GM23338 (cell line): ENCODE measurements at regions not wholly inside any gene's neighbourhood (a gene's known extent, or its start where the extent isn't known, plus 50 kb on each side); places are given as distances from the start of the nearest gene placed in this dataset.

Source experiments
- ATAC-seq: fragments of 200-7000 bp; cut with Tn5 transposase; 3 replicates; pipeline ENCODE4 v1.9.1; 2020
- DNase-seq: peaks from one replicate; pipeline ENCODE4 v3.0.0-alpha.2; 2015; ENCODE audit warnings: low spot score
- H2AFZ ChIP-seq: fragments of 200-600 bp; sonication (generic); 2 replicates; pipeline ENCODE4 v1.8.0; 2016; ENCODE audit warnings: antibody characterized with exemption, mild to moderate bottlenecking, moderate library complexity
- H3F3A ChIP-seq: fragments of 200-600 bp; sonication (generic); replicated peaks from 2 replicates; pipeline ENCODE4 v1.8.0; 2017; ENCODE audit warnings: antibody characterized with exemption, mixed run types, low read depth
- H3K27ac ChIP-seq: fragments of 200-600 bp; sonication (generic); 2 replicates; pipeline ENCODE4 v1.6.1; 2016; ENCODE audit warnings: low read depth
- H3K27me3 ChIP-seq: fragments of 200-600 bp; sonication (generic); 2 replicates; pipeline ENCODE4 v1.8.0; 2016; ENCODE audit warnings: mild to moderate bottlenecking, mixed run types, moderate library complexity; ENCODE audit not compliant: insufficient read depth
- H3K36me3 ChIP-seq: fragments of 200-600 bp; sonication (generic); 2 replicates; pipeline ENCODE4 v1.8.0; 2016; ENCODE audit warnings: mild to moderate bottlenecking; ENCODE audit not compliant: insufficient read depth
- H3K4me1 ChIP-seq: fragments of 200-600 bp; sonication (generic); 2 replicates; pipeline ENCODE4 v1.8.0; 2016; ENCODE audit warnings: mild to moderate bottlenecking, moderate library complexity; ENCODE audit not compliant: insufficient read depth
- H3K4me2 ChIP-seq: fragments of 200-600 bp; sonication (generic); 2 replicates; pipeline ENCODE4 v1.7.1; 2017; ENCODE audit warnings: mixed run types
- H3K4me3 ChIP-seq: fragments of 200-600 bp; sonication (generic); 2 replicates; pipeline ENCODE4 v1.6.1; 2016; ENCODE audit warnings: mixed run types
- H3K79me2 ChIP-seq: fragments of 200-600 bp; sonication (generic); replicated peaks from 2 replicates; pipeline ENCODE4 v1.8.0; 2017; ENCODE audit warnings: mild to moderate bottlenecking; ENCODE audit not compliant: insufficient read depth
- H3K9me2 ChIP-seq: fragments of 200-600 bp; sonication (generic); 2 replicates; pipeline ENCODE4 v1.8.0; 2017; ENCODE audit not compliant: insufficient read depth
- H4K20me1 ChIP-seq: fragments of 200-600 bp; sonication (generic); replicated peaks from 2 replicates; pipeline ENCODE4 v1.8.0; 2017; ENCODE audit warnings: mild to moderate bottlenecking; ENCODE audit not compliant: insufficient read depth
- H3K27ac Mint-ChIP-seq: 2 replicates; pipeline ENCODE4 v1.8.0; 2020; ENCODE audit warnings: inconsistent platforms, mild to moderate bottlenecking, moderate library complexity, mixed read lengths
- H3K27me3 Mint-ChIP-seq: 3 replicates; pipeline ENCODE4 v1.8.0; 2022; ENCODE audit warnings: low read depth, mild to moderate bottlenecking, moderate library complexity, mixed read lengths, inconsistent platforms; ENCODE audit not compliant: insufficient read depth, poor library complexity
- H3K36me3 Mint-ChIP-seq: 3 replicates; pipeline ENCODE4 v1.8.0; 2021; ENCODE audit warnings: low read depth, mild to moderate bottlenecking, inconsistent platforms, moderate library complexity, mixed read lengths
- H3K4me1 Mint-ChIP-seq: 3 replicates; pipeline ENCODE4 v1.8.0; 2020; ENCODE audit warnings: mild to moderate bottlenecking, inconsistent platforms, mixed read lengths
- H3K4me3 Mint-ChIP-seq: 3 replicates; pipeline ENCODE4 v1.8.0; 2021; ENCODE audit warnings: moderate library complexity, mild to moderate bottlenecking, inconsistent platforms, mixed read lengths
- H3K9me3 Mint-ChIP-seq: 3 replicates; pipeline ENCODE4 v1.8.0; 2020; ENCODE audit warnings: moderate library complexity, mild to moderate bottlenecking, inconsistent platforms, mixed read lengths
- CTCF ChIP-seq, 2 experiments: fragments of 200-600 bp in 1 of 2; sonication (generic) in 1 of 2; conservative IDR thresholded peaks; 2 replicates each; pipeline versions ENCODE4 v1.5.1 to v1.6.1; 2016 to 2017; ENCODE audit warnings: antibody characterized with exemption in 2 of 2, low read depth in 2 of 2, mild to moderate bottlenecking in 2 of 2, moderate library complexity in 1 of 2
- EZH2 ChIP-seq: fragments of 200-600 bp; sonication (generic); IDR thresholded peaks from one replicate; pipeline ENCODE4 v1.8.0; 2017; ENCODE audit warnings: antibody characterized with exemption, mild to moderate bottlenecking, low read depth; ENCODE audit not compliant: unreplicated experiment
- ZNF462 ChIP-seq: fragments of 250-450 bp; sonication (Bioruptor Pico); IDR thresholded peaks from 2 replicates; pipeline ENCODE4 v1.5.0; 2020; ENCODE audit warnings: mild to moderate bottlenecking, moderate library complexity

GRCh38 chr5:60162441-60162840 is 268.9 kb upstream of the PDE4D start (continued):
- TF ChIP-seq ZNF462 (CRISPR knock-in tag), result no peak

DNA sequence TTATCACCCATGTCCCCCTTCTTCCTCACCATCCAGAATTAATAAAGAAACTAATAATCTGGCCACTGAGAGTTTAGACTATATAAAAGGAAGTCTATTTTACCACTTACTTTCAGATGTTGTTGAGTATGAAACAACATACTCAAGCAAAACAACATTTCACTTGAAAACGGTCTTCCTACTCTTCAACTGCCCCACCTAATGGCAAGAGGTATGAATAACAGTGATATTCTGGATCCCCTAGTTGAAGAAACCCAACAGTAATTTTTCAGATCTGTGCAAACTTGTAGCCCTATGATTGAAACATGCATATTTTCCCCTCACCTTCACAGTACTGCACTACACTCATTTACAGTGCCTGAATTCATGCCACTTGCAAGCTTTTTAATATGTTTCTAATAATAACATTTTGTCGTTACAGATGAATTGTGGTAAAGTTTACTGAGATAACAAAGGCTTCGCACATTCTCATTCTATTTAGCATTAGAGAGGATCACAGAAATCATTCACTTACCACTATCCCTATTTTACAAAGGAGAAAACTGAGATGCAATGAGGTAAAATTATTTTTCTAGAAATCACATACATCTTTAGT is 267.9 kb upstream of the PDE4D start:
- Mint-ChIP-seq H3K4me3 (no peak overlapping the region), H3K27ac (peak overlapping the region; percentile 25; the same call in 1 of the 2 replicates), H3K4me1 (no peaks in the 10 kb centered on the region), H3K36me3 (no peaks in the 10 kb centered on the region), H3K9me3 (no peaks in the 10 kb centered on the region; the same call in 2 of the 3 replicates), H3K27me3 (no peaks in the 10 kb centered on the region)
- H3F3A ChIP-seq, result no peaks in the 10 kb centered on the region
- no peaks in the 10 kb centered on the region for H3K27me3 ChIP-seq
- H3K4me3 ChIP-seq, result no peak overlapping the region
- H2AFZ ChIP-seq, result no peak overlapping the region
- H3K36me3 ChIP-seq, result no peaks in the 10 kb centered on the region
- no peak overlapping the region for H3K27ac ChIP-seq
- no peak overlapping the region for H3K4me2 ChIP-seq
- DNase-seq (peak; percentile 68), ATAC-seq (no peak)
- H3K4me1 ChIP-seq, result no peaks in the 10 kb centered on the region
- no peaks in the 10 kb centered on the region for H3K9me2 ChIP-seq
- H3K79me2 ChIP-seq, result no peaks in the 10 kb centered on the region
- TF ChIP-seq CTCF (conservative IDR thresholded peaks at IDR 0.05; ENCODE audit: low read depth in 2 of 2) (peak; percentile 71 to 74), EZH2 (no peak)
- no peaks in the 10 kb centered on the region for H4K20me1 ChIP-seq
